H1 (cell line): ENCODE measurements at regions not wholly inside any gene's neighbourhood (a gene's known extent, or its start where the extent isn't known, plus 50 kb on each side); places are given as distances from the start of the nearest gene placed in this dataset.

Experiments used
- CHD1 ChIP-seq: IDR thresholded peaks from 2 replicates; pipeline ENCODE4 v1.6.1; 2012; ENCODE audit warnings: low read depth, low read length, improper control_type of control experiment
- EZH2 ChIP-seq: fragments of 200-600 bp; sonication (generic); IDR thresholded peaks from 2 replicates; pipeline ENCODE4 v1.7.1; 2012; ENCODE audit warnings: low read depth, mild to moderate bottlenecking, moderate library complexity, low read length, inconsistent platforms; ENCODE audit not compliant: severe bottlenecking
- KDM4A ChIP-seq: IDR thresholded peaks from one replicate; pipeline ENCODE4 v1.7.1; 2012; ENCODE audit warnings: low read depth, mild to moderate bottlenecking, moderate library complexity, low read length, inconsistent platforms; ENCODE audit not compliant: severe bottlenecking
- POU5F1 ChIP-seq: IDR thresholded peaks from 2 replicates; pipeline ENCODE4 v1.6.1; 2011; ENCODE audit warnings: low read depth, mild to moderate bottlenecking, low read length, moderate library complexity
- RAD21 ChIP-seq, 2 experiments: IDR thresholded peaks in 1 of 2; conservative IDR thresholded peaks in 1 of 2; 2 replicates each; pipeline ENCODE4 v1.6.1; 2011; ENCODE audit warnings: low read depth in 2 of 2, low read length in 2 of 2, improper control_type of control experiment in 1 of 2, inconsistent platforms in 1 of 2, mild to moderate bottlenecking in 1 of 2, moderate library complexity in 1 of 2
- RXRA ChIP-seq: IDR thresholded peaks from 2 replicates; pipeline ENCODE4 v1.6.1; 2011; ENCODE audit warnings: low read depth, mild to moderate bottlenecking, low read length, moderate library complexity; ENCODE audit not compliant: insufficient read depth
- SIRT6 ChIP-seq: IDR thresholded peaks from one replicate; pipeline ENCODE4 v1.7.1; 2012; ENCODE audit warnings: low read length, inconsistent platforms
- SP1 ChIP-seq: IDR thresholded peaks from 2 replicates; pipeline ENCODE4 v1.6.1; 2011; ENCODE audit warnings: low read depth, low read length
- TCF12 ChIP-seq: IDR thresholded peaks from 2 replicates; pipeline ENCODE4 v1.6.1; 2011; ENCODE audit warnings: low read depth, mild to moderate bottlenecking, low read length
- YY1 ChIP-seq: IDR thresholded peaks from 2 replicates; pipeline ENCODE4 v1.6.1; 2011; ENCODE audit warnings: low read depth, mild to moderate bottlenecking, low read length
- TF ChIP-seq, protein P1 (sequence below), 3 experiments: IDR thresholded peaks; 1 replicate in 2 of 3; 2 replicates in 1 of 3; pipeline versions ENCODE4 v1.5.1 to v1.6.1; 2011; ENCODE audit warnings: low read length in 3 of 3, mild to moderate bottlenecking in 3 of 3, inconsistent platforms in 2 of 3, low read depth in 1 of 3, moderate library complexity in 1 of 3; ENCODE audit not compliant: insufficient read depth in 1 of 3; ENCODE audit errors: control extremely low read depth in 1 of 3
- TF ChIP-seq, protein P2 (sequence below): IDR thresholded peaks from 2 replicates; pipeline ENCODE4 v1.6.1; 2012; ENCODE audit warnings: inconsistent platforms
- TF ChIP-seq, protein P3 (sequence below): IDR thresholded peaks from 2 replicates; pipeline ENCODE4 v1.6.1; 2011; ENCODE audit warnings: low read depth, mild to moderate bottlenecking, low read length; ENCODE audit not compliant: insufficient read depth

DNA sequence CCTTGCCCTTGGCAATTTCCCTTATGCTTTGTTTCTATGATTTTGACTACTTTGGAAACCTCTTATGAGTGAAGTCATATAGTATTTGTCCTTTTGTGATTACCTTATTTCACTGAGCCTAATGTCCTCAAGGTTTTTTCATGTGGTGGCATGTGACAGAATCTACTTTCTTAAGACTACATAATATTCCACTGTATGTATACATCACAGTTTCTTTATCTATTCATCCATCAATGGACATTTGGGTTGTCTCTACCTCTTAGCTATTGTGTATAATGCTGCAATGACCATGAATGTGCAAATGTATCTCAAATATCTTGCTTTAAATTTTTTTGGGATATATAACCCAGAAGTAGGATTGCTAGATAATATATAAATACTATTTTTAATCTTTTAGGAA lies 96.4 kb upstream of the ALDH1A1 start:
- TF ChIP-seq TCF12 (no peak), RAD21 (IDR thresholded peaks at IDR 0.05 in 1 of 2, conservative IDR thresholded peaks at IDR 0.05 in 1 of 2; ENCODE audit: low read depth in 2 of 2, low read length in 2 of 2) (no peak), EZH2 (no peak), YY1 (no peak), KDM4A (no peak), RXRA (no peak), CHD1 (no peak), SP1 (no peak), SIRT6 (no peak), POU5F1 (no peak)
- TF ChIP-seq, protein P1, sequence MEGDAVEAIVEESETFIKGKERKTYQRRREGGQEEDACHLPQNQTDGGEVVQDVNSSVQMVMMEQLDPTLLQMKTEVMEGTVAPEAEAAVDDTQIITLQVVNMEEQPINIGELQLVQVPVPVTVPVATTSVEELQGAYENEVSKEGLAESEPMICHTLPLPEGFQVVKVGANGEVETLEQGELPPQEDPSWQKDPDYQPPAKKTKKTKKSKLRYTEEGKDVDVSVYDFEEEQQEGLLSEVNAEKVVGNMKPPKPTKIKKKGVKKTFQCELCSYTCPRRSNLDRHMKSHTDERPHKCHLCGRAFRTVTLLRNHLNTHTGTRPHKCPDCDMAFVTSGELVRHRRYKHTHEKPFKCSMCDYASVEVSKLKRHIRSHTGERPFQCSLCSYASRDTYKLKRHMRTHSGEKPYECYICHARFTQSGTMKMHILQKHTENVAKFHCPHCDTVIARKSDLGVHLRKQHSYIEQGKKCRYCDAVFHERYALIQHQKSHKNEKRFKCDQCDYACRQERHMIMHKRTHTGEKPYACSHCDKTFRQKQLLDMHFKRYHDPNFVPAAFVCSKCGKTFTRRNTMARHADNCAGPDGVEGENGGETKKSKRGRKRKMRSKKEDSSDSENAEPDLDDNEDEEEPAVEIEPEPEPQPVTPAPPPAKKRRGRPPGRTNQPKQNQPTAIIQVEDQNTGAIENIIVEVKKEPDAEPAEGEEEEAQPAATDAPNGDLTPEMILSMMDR (IDR thresholded peaks at IDR 0.05; ENCODE audit: control extremely low read depth in 1 of 3, insufficient read depth in 1 of 3, low read depth in 1 of 3, low read length in 3 of 3) = no peak
- TF ChIP-seq, protein P2, sequence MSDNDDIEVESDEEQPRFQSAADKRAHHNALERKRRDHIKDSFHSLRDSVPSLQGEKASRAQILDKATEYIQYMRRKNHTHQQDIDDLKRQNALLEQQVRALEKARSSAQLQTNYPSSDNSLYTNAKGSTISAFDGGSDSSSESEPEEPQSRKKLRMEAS = no peak
- TF ChIP-seq, protein P3, sequence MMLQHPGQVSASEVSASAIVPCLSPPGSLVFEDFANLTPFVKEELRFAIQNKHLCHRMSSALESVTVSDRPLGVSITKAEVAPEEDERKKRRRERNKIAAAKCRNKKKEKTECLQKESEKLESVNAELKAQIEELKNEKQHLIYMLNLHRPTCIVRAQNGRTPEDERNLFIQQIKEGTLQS = no peak
